Right kidney (tissue), 1 donor: ENCODE measurements at regions not wholly inside any gene's neighbourhood (a gene's known extent, or its start where the extent isn't known, plus 50 kb on each side); places are given as distances from the start of the nearest gene placed in this dataset.
"Not testable (repeated sequence)": the region's sequence is repeated elsewhere in the genome, so short reads cannot be mapped to it uniquely, and the experiment has no call there.

Source experiments
- DNase-seq: peaks from one replicate; pipeline ENCODE4 v3.0.0-alpha.2; 2016

- DNase-seq: no peak
Measured at GRCh38 chr3:55147856-55148720, 220.2 kb upstream of the LRTM1 start.

DNA sequence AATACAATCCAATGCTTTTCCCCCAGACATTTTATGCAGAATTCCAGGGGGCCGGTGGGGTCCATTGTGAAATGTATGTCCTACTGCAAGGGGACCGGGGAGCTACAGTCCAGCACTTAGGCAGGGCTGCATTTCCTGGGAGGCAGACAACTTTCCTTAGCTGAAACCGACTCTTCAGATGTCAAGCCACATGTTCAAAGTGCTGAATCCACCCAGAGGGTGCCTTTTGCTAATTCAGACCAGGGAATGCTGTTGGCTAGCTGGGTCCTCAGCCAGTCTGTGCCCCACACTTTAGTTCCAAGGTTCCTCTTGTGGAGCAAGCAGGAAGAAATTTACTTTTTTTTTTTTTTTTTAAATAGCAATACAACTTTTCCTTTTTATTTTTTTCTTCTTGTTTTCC is 219.5 kb upstream of the LRTM1 start:
- DNase-seq: no peak

DNA sequence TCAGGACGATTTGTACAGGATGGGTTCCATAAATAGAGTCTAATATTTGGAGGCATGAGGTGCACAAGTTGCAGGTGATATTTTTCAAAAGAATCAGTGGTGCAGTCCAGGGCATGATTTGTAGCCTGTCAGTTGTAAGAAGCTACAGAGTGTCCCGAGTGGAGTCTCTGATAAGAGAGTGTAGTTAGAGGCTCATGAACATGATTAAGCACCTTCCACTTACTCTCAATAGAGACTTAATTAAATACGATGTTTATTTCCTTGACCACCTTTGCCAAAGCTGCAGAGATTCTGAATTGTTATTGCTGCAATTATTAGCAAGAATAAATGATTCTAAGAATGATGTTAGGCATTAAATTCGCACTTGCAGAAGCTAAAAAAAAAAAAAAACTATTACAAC is 218.4 kb upstream of the LRTM1 start:
- DNase-seq: no peak

- DNase-seq: no peak
Measured at GRCh38 chr3:55144015-55144673, 216.3 kb upstream of the LRTM1 start.

DNA sequence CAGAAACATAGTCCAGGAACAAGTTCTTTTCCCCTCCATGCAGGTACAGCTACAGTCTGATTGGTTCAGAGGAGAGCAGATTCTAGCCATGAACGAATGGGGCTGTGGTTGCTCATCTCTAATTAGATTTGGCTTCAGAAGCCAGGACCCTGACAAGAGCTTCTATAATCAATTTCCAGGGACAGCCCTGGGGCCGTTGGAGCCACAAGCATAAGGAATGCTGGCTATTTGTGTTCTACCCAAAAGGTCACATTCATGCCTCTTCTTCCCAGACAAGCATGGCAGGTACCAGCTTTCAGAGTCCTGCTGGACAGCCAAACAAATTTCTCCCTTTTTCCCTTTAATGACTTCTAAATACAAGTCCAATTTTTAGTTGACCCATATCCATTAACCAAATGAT is 215.5 kb upstream of the LRTM1 start:
- DNase-seq: no peak

DNA sequence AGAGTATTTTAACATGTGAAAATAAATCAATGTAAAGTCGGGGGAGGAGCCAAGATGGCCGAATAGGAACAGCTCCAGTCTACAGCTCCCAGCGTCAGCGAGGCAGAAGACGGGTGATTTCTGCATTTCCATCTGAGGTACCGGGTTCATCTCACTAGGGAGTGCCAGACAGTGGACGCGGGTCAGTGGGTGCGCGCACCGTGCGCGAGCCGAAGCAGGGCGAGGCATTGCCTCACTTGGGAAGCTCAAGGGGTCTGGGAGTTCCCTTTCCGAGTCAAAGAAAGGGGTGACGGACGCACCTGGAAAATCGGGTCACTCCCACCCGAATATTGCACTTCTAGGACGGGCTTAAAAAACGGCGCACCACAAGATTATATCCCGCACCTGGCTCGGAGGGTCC is 208.4 kb upstream of the LRTM1 start:
- DNase-seq: not testable (repeated sequence)

- DNase-seq: peak; percentile 44
Measured at GRCh38 chr3:55128225-55128823, 200.5 kb upstream of the LRTM1 start.

DNA sequence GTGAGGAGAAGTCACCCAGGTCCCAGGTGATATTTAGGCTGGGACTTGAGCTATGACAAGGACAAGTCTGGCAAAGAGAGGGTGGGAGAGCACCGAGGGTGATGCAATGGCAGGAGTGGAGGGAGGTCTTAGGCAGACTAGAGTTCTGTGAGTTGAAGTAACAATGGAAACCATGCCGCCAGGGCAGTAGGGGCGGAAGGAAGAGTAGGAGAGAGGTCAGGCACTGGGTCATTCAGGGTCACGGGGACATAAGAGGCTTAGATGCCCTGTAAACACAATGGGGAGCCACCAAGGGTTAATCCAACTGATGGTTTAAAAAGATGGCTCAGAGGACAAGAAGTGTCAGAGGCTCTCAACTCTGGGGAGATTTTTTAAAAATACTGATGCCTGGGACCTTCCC is 199.7 kb upstream of the LRTM1 start:
- no peak for DNase-seq

GRCh38 chr3:55124371-55124770 is 196.5 kb upstream of the LRTM1 start:
- DNase-seq: no peak
